Mucosa of rectum (tissue), 2 donors: ENCODE measurements at regions not wholly inside any gene's neighbourhood (a gene's known extent, or its start where the extent isn't known, plus 50 kb on each side); places are given as distances from the start of the nearest gene placed in this dataset.
"Not testable (repeated sequence)": the region's sequence is repeated elsewhere in the genome, so short reads cannot be mapped to it uniquely, and the experiment has no call there.

Experiments used
- H3K27ac ChIP-seq, 2 donors: one replicate each; pipeline ENCODE4 v1.7.0; 2013; ENCODE audit warnings: inconsistent platforms in 2 of 2, low read depth in 2 of 2, low read length in 2 of 2
- H3K27me3 ChIP-seq, 2 donors: one replicate each; pipeline ENCODE4 v1.7.0; 2013; ENCODE audit warnings: low read length in 2 of 2; ENCODE audit not compliant: control insufficient read depth in 2 of 2, insufficient read depth in 2 of 2
- H3K36me3 ChIP-seq, 2 donors: one replicate each; pipeline ENCODE4 v1.7.0; 2013; ENCODE audit warnings: low read length in 2 of 2; ENCODE audit not compliant: control insufficient read depth in 2 of 2, insufficient read depth in 2 of 2
- H3K4me1 ChIP-seq, 2 donors: one replicate each; pipeline ENCODE4 v1.7.0; 2013; ENCODE audit warnings: low read length in 2 of 2, mild to moderate bottlenecking in 1 of 2; ENCODE audit not compliant: control insufficient read depth in 2 of 2, insufficient read depth in 2 of 2
- H3K4me3 ChIP-seq, 2 donors: one replicate each; pipeline ENCODE4 v1.7.0; 2013; ENCODE audit warnings: low read length in 2 of 2
- H3K9ac ChIP-seq, 2 donors: one replicate each; pipeline ENCODE4 v1.7.0; 2013; ENCODE audit warnings: low read length in 2 of 2, low read depth in 1 of 2, mild to moderate bottlenecking in 1 of 2
- H3K9me3 ChIP-seq, 2 donors: one replicate each; pipeline ENCODE4 v1.7.0; 2013; ENCODE audit warnings: low read length in 2 of 2; ENCODE audit not compliant: control insufficient read depth in 2 of 2
- donor health status: healthy.
- donor health status: Normal muscosa, but diverticular disease.

GRCh38 chr14:62468946-62469345 lies 576.3 kb downstream of the KCNH5 start:
- Histone ChIP-seq H3K36me3 (no peaks in the 10 kb centered on the region), H3K4me1 (no peaks in the 10 kb centered on the region), H3K4me3 (no peak overlapping the region), H3K9me3 (peaks cover 2 to 3% of the 10 kb centered on the region in 2 donors), H3K27me3 (no peaks in the 10 kb centered on the region), H3K27ac (no peak overlapping the region), H3K9ac (no peak overlapping the region)

GRCh38 chr14:62470935-62471334 lies 574.3 kb downstream of the KCNH5 start:
- Histone ChIP-seq H3K27ac (no peak overlapping the region), H3K9ac (no peak overlapping the region), H3K4me3 (no peak overlapping the region), H3K36me3 (no peaks in the 10 kb centered on the region), H3K9me3 (peaks cover 3 to 5% of the 10 kb centered on the region in 2 donors), H3K4me1 (no peaks in the 10 kb centered on the region), H3K27me3 (no peaks in the 10 kb centered on the region)

DNA sequence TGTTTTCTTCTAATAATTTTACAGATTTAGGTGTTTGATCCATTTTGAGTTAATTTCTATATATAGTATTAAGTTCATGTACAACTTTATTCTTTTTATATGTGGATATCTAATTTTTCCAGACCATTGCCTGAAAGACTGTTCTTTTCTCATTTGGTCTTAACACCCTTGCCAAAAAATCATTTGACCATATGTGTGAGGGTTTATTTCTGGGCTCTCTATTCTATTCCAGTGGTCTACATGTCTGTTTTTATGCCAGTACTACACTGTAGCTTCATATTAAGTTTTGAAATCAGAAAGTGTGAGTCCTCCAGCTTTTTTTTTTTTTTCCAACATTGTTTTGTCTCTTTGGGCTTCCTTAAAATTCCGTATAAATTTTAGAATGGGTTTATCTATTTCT lies 554.1 kb downstream of the KCNH5 start:
- H3K27ac ChIP-seq: no peak overlapping the region
- no peaks in the 10 kb centered on the region for H3K27me3 ChIP-seq
- H3K36me3 ChIP-seq: no peaks in the 10 kb centered on the region
- no peak overlapping the region for H3K4me3 ChIP-seq
- no peaks in the 10 kb centered on the region for H3K4me1 ChIP-seq
- no peak overlapping the region for H3K9ac ChIP-seq
- H3K9me3 ChIP-seq: no peaks in the 10 kb centered on the region

DNA sequence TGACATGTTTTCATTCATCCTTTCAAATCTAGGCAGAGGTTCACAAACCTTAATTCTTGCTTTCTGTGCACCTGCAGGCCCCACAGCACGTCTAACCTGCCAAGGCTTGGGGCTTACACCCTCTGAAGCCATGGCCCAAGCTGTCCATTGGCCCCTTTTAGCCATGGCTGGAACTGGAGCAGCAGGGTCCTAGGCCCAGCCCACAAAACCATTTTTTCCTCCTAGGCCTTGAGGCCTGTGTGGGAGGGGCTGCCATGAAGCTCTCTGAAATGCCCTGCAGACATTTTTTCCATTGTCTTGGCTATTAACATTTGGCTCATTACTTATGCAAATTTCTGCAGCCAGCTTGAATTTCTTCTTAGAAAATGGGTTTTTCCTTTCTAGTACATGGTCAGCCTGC lies 547.5 kb downstream of the KCNH5 start:
- H3K36me3 ChIP-seq: no peaks in the 10 kb centered on the region
- no peak overlapping the region for H3K9ac ChIP-seq
- H3K4me1 ChIP-seq: no peaks in the 10 kb centered on the region
- H3K27me3 ChIP-seq: no peaks in the 10 kb centered on the region
- H3K4me3 ChIP-seq: no peak overlapping the region
- peaks cover 0 to 3% of the 10 kb centered on the region in 2 donors for H3K9me3 ChIP-seq
- H3K27ac ChIP-seq: no peak overlapping the region

DNA sequence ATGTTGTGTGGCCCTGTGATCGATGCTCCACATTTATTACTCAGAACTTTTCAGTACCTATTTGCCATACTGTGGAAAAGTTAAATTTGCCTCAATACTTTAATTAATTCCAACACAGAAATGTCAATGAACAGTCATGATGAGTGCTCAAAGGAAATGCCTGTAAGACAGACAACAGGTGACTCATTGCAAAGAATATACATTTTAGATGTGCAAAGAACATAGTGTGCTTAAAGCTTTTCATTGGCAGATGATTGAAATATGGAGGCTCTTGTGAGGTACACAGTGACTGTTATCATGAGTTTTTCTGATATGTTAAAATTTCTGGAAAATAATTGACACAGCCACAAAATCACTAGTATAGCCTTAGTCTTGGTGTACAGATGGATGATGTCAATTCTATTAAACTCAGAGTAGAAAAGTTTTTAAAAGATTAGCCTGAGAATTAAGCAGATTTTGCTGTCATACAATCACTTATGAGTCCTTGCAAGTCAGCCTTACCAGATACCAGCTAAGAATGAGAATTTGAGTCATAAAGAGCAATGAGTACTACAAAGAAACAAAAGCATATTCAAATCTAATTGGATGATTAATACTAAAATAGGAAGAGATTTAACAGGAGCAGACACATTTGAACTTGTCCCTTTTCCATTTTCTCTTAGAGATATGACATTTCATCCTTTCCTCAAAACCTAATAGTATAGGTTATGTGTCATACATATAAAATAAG lies 544.1 kb downstream of the KCNH5 start:
- Histone ChIP-seq H3K4me3 (no peak overlapping the region), H3K27me3 (no peaks in the 10 kb centered on the region), H3K4me1 (no peaks in the 10 kb centered on the region), H3K27ac (no peak overlapping the region), H3K36me3 (no peaks in the 10 kb centered on the region), H3K9me3 (peaks cover 0 to 9% of the 10 kb centered on the region in 2 donors), H3K9ac (no peak overlapping the region)

GRCh38 chr14:62505045-62505444 lies 540.2 kb downstream of the KCNH5 start:
- Histone ChIP-seq H3K27ac (no peak overlapping the region), H3K4me1 (no peaks in the 10 kb centered on the region), H3K9ac (no peak overlapping the region), H3K4me3 (no peak overlapping the region), H3K27me3 (no peaks in the 10 kb centered on the region), H3K36me3 (no peaks in the 10 kb centered on the region), H3K9me3 (peaks cover 0 to 9% of the 10 kb centered on the region in 2 donors)

DNA sequence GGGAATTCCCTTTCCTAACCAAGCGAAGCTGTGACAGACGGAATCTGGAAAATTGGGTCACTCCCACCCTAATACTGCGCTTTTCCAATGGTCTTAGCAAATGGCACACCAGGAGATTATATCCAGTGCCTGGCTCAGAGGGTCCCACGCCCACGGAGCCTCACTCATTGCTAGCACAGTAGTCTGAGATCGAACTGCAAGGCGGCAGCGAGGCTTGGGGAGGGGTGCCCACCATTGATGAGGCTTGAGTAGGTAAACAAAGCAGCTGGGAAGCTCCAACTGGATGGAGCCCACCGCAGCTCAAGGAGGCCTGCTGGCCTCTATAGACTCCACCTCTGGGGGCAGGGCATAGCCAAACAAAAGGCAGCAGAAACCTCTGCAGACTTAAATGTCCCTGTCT lies 523.9 kb downstream of the KCNH5 start:
- H3K9me3 ChIP-seq, H3K36me3 ChIP-seq, H3K4me3 ChIP-seq, H3K4me1 ChIP-seq, H3K27me3 ChIP-seq, H3K9ac ChIP-seq, H3K27ac ChIP-seq: not testable (repeated sequence)

DNA sequence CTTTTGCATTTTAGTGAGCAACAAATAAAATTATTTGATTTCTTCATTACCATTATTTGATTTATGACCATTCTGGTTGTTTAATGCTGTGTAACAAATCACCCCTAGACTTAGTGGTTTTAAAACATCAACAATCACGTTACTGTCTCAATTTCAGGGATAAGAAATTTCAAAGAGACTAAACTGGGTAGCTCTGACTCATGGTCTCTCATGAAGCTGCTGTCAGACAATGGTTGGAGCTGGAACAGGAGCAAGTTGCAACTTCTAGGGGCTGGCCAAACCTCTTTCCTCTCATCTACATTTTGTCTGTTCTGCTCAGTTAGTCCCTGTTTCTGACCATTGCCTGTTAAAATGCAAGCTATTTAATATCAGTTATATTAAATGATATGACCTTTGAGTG lies 517.0 kb downstream of the KCNH5 start:
- no peak overlapping the region for H3K4me3 ChIP-seq
- no peak overlapping the region for H3K27ac ChIP-seq
- H3K9ac ChIP-seq: no peak overlapping the region
- no peaks in the 10 kb centered on the region for H3K27me3 ChIP-seq
- H3K9me3 ChIP-seq: no peaks in the 10 kb centered on the region
- H3K36me3 ChIP-seq: no peaks in the 10 kb centered on the region
- H3K4me1 ChIP-seq: no peaks in the 10 kb centered on the region

DNA sequence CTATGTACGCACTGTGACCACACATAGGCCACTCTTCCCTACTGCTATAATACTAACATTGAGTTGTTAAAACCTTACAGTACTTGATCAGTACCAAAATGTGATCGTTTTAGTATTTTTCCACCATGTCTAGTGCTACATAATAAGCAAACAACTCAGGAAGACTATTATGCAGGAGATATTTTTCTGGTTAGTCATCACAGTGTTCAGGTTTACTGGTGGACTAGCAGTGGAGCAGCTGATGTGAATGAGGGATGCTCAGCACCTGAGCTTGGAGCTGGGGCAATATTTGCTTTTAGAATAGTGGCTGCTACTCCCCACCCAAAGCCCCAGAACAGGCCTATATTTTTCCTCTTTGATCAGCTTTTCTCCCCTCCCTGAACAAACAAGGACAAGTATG lies 513.1 kb downstream of the KCNH5 start:
- H3K9me3 ChIP-seq: no peaks in the 10 kb centered on the region
- no peaks in the 10 kb centered on the region for H3K4me1 ChIP-seq

GRCh38 chr14:62546862-62547474 lies 498.3 kb downstream of the KCNH5 start:
- no peak overlapping the region for H3K4me3 ChIP-seq
- H3K9me3 ChIP-seq: no peaks in the 10 kb centered on the region
- H3K27me3 ChIP-seq: no peaks in the 10 kb centered on the region
- H3K36me3 ChIP-seq: no peaks in the 10 kb centered on the region
- H3K9ac ChIP-seq: no peak overlapping the region
- H3K27ac ChIP-seq: no peak overlapping the region
- no peaks in the 10 kb centered on the region for H3K4me1 ChIP-seq

More for the DNA sequence above, 513.1 kb downstream of the KCNH5 start:
- H3K27me3 ChIP-seq: no peaks in the 10 kb centered on the region
- no peak overlapping the region for H3K4me3 ChIP-seq
- no peaks in the 10 kb centered on the region for H3K36me3 ChIP-seq
- no peak overlapping the region for H3K9ac ChIP-seq
- no peak overlapping the region for H3K27ac ChIP-seq
